GM12878 (cell line): ENCODE measurements at regions not wholly inside any gene's neighbourhood (a gene's known extent, or its start where the extent isn't known, plus 50 kb on each side); places are given as distances from the start of the nearest gene placed in this dataset.

Experiments
- ATAC-seq: fragments of 200-7000 bp; cut with Tn5 transposase; 3 replicates; pipeline ENCODE4 v1.9.1; 2020; ENCODE audit warnings: mild to moderate bottlenecking, moderate library complexity
- BruUV-seq: library from RNA; stranded (reverse); fragments of 400-500 nt; replicated peaks from 2 replicates; lab custom pipeline; 2021; lab: Mats Ljungman, UMichigan
- CTCF ChIA-PET: fragments of 300-600 bp; sonication (Branson Sonifier 250); formaldehyde crosslinking; extraction: SDS; loops from one replicate; lab custom pipeline; 2021; ENCODE audit warnings: inconsistent platforms; lab: Yijun Ruan, JAX
- POLR2A ChIA-PET: fragments of 350-600 bp; formaldehyde crosslinking; extraction: SDS; loops from one replicate; lab custom pipeline; 2021; ENCODE audit warnings: inconsistent platforms; lab: Charles Lee
- RAD21 ChIA-PET: fragments of 300-600 bp; sonication (Branson Sonifier 250); formaldehyde crosslinking; loops from one replicate; lab custom pipeline; 2023; ENCODE audit warnings: antibody characterized with exemption; ENCODE audit not compliant: unreplicated experiment; lab: Charles Lee
- SMC1A ChIA-PET: fragments of 300-600 bp; sonication (Branson Sonifier 250); formaldehyde crosslinking; loops from one replicate; lab custom pipeline; 2023; ENCODE audit not compliant: unreplicated experiment, uncharacterized antibody; lab: Charles Lee
- DNase-seq: peaks from one replicate; pipeline ENCODE4 v3.0.0-alpha.2; 2011; ENCODE audit warnings: low read depth, low spot score
- FAIRE-seq: peaks from 3 replicates; lab custom pipeline; 2011; peaks lifted over from hg19 to GRCh38; lab: Jason Lieb, UNC
- H2AFZ ChIP-seq: 2 replicates; pipeline ENCODE4 v1.6.0; 2011; ENCODE audit warnings: low read depth, low read length, control low read depth; ENCODE audit not compliant: control insufficient read depth
- H3K27ac ChIP-seq: 2 replicates; pipeline ENCODE4 v1.5.1; 2011; ENCODE audit warnings: control low read depth; ENCODE audit not compliant: control insufficient read depth, insufficient read depth
- H3K27me3 ChIP-seq, 2 experiments: replicated peaks in 1 of 2; 2 replicates each; pipeline versions ENCODE4 v1.6.0 to v1.6.1; 2011; ENCODE audit warnings: low read length in 1 of 2; ENCODE audit not compliant: control insufficient read depth in 2 of 2, insufficient read depth in 2 of 2
- H3K36me3 ChIP-seq, 2 experiments: 2 replicates each; pipeline ENCODE4 v1.5.1; 2011; ENCODE audit warnings: low read length in 1 of 2; ENCODE audit not compliant: control insufficient read depth in 2 of 2, insufficient read depth in 2 of 2
- H3K4me1 ChIP-seq: 2 replicates; pipeline ENCODE4 v1.6.1; 2011; ENCODE audit warnings: mild to moderate bottlenecking, low read length, moderate library complexity, mixed read lengths; ENCODE audit not compliant: control insufficient read depth, insufficient read depth
- H3K4me2 ChIP-seq: 2 replicates; pipeline ENCODE4 v1.6.0; 2011; ENCODE audit warnings: control low read depth; ENCODE audit not compliant: control insufficient read depth, insufficient read depth
- H3K4me3 ChIP-seq: fragments of 200-600 bp; sonication (generic); 2 replicates; pipeline ENCODE4 v1.5.1; 2016
- H3K79me2 ChIP-seq: 2 replicates; pipeline ENCODE4 v1.6.0; 2011; ENCODE audit warnings: low read length; ENCODE audit not compliant: control insufficient read depth, insufficient read depth
- H3K9ac ChIP-seq: 2 replicates; pipeline ENCODE4 v1.8.0; 2011; ENCODE audit warnings: low read length, control low read depth, mixed read lengths; ENCODE audit not compliant: control insufficient read depth, insufficient read depth
- H3K9me3 ChIP-seq: replicated peaks from 3 replicates; pipeline ENCODE4 v1.5.1; 2011; ENCODE audit warnings: mild to moderate bottlenecking, low read length; ENCODE audit not compliant: control insufficient read depth, insufficient read depth
- H4K20me1 ChIP-seq: 2 replicates; pipeline ENCODE4 v1.6.0; 2011; ENCODE audit not compliant: control insufficient read depth, insufficient read depth
- CBX5 ChIP-seq: sonication (generic); IDR thresholded peaks from 2 replicates; pipeline ENCODE4 v1.6.1; 2016; ENCODE audit warnings: low read depth, moderate library complexity, mild to moderate bottlenecking, inconsistent platforms
- DPF2 ChIP-seq: fragments of 450-650 bp; IDR thresholded peaks from 2 replicates; pipeline ENCODE4 v1.6.1; 2017; ENCODE audit warnings: mild to moderate bottlenecking
- FOS ChIP-seq: IDR thresholded peaks from 3 replicates; pipeline ENCODE4 v1.6.1; 2011; ENCODE audit warnings: borderline replicate concordance; ENCODE audit not compliant: insufficient read length; ENCODE audit errors: extremely low read depth
- IKZF2 ChIP-seq, 2 experiments: fragments of 450-650 bp; IDR thresholded peaks; 2 replicates each; pipeline ENCODE4 v1.6.1; 2017; ENCODE audit warnings: mild to moderate bottlenecking in 2 of 2, moderate library complexity in 2 of 2
- NBN ChIP-seq: fragments of 450-650 bp; IDR thresholded peaks from 2 replicates; pipeline ENCODE4 v1.6.1; 2016
- NFIC ChIP-seq: IDR thresholded peaks from 2 replicates; pipeline ENCODE4 v1.6.1; 2012; ENCODE audit warnings: low read depth, mild to moderate bottlenecking, inconsistent platforms, low read length, moderate library complexity
- RAD51 ChIP-seq: fragments of 450-650 bp; IDR thresholded peaks from 2 replicates; pipeline ENCODE4 v1.6.1; 2016; ENCODE audit warnings: moderate library complexity, mild to moderate bottlenecking, inconsistent platforms
- SMC3 ChIP-seq: IDR thresholded peaks from 2 replicates; pipeline ENCODE4 v1.6.1; 2011; ENCODE audit warnings: low read length, improper control_type of control experiment, borderline replicate concordance
- SP1 ChIP-seq: IDR thresholded peaks from one replicate; pipeline ENCODE4 v1.6.1; 2011; ENCODE audit warnings: low read depth, low read length
- SUZ12 ChIP-seq: fragments of 200-600 bp; sonication (generic); IDR thresholded peaks from one replicate; pipeline ENCODE4 v1.6.1; 2018; ENCODE audit warnings: antibody characterized with exemption, mild to moderate bottlenecking; ENCODE audit not compliant: unreplicated experiment
- TBL1XR1 ChIP-seq: IDR thresholded peaks from 2 replicates; pipeline ENCODE4 v1.6.1; 2012; ENCODE audit warnings: low read depth, low read length, improper control_type of control experiment
- WGBS: methylation state at CpG from one replicate; pipeline ENCODE4 v1.1.6; 2016; ENCODE audit warnings: low lambda C conversion rate; ENCODE audit not compliant: insufficient replicate concordance, insufficient coverage; ENCODE audit errors: missing lambda C conversion rate; 5-methylcytosine and 5-hydroxymethylcytosine counted together
- in situ Hi-C: fragments of 300-500 bp; cut with MboI; formaldehyde crosslinking; loops from 9 replicates; pipeline ENCODE4 v1.14.3; 2018; ENCODE audit warnings: mixed read lengths
- intact Hi-C: fragments of 100-400 bp; cut with micrococcal nuclease; formaldehyde crosslinking; loops from one replicate; pipeline ENCODE4 v1.14.2; 2022; ENCODE audit not compliant: unreplicated experiment
- TF ChIP-seq, protein P1 (sequence below): fragments of 450-650 bp; formaldehyde crosslinking; IDR thresholded peaks from 2 replicates; pipeline ENCODE4 v1.4.0; 2022; ENCODE audit warnings: mild to moderate bottlenecking, moderate library complexity
- TF ChIP-seq, protein P2 (sequence below): fragments of 450-650 bp; IDR thresholded peaks from 2 replicates; pipeline ENCODE4 v1.6.1; 2017; ENCODE audit warnings: mild to moderate bottlenecking, moderate library complexity

DNA sequence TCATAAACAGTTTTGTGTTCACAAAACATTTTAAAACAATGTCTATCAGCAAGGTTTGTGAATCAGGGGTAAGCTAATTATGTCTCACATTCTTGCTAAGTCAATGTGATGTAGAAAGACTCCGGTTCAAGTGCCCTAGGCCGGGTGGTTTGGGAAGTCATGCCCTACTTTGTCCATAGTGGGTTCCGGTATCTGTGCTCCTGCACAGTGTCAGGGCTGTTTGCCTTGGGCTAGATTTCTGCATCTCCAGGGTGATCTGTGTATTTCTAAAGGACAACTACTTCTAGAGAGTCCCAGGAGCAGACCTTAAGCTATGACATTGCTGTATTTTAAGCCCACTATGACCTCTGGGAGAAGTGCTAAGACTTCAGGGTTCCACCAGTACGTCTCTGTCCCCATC is 504.1 kb downstream of the PLXNA4 start:
- no peak overlapping the region for H2AFZ ChIP-seq
- no peak overlapping the region for H3K27ac ChIP-seq
- H3K79me2 ChIP-seq = no peaks in the 10 kb centered on the region
- no peaks in the 10 kb centered on the region for H3K9me3 ChIP-seq
- intact Hi-C loops (no loop called here), in situ Hi-C loops (no loop called here)
- no TSS peak for BruUV-seq
- H3K4me2 ChIP-seq = no peak overlapping the region
- 46% methylated on average over 4 of the region's 4 CpGs for WGBS
- CTCF ChIA-PET = no interaction called here
- POLR2A ChIA-PET = no interaction called here
- RAD21 ChIA-PET = no interaction called here
- no peak overlapping the region for H3K4me3 ChIP-seq
- ATAC-seq (no peak), FAIRE-seq (no peak), DNase-seq (no peak)
- no peak overlapping the region for H3K9ac ChIP-seq
- TF ChIP-seq, protein P1, sequence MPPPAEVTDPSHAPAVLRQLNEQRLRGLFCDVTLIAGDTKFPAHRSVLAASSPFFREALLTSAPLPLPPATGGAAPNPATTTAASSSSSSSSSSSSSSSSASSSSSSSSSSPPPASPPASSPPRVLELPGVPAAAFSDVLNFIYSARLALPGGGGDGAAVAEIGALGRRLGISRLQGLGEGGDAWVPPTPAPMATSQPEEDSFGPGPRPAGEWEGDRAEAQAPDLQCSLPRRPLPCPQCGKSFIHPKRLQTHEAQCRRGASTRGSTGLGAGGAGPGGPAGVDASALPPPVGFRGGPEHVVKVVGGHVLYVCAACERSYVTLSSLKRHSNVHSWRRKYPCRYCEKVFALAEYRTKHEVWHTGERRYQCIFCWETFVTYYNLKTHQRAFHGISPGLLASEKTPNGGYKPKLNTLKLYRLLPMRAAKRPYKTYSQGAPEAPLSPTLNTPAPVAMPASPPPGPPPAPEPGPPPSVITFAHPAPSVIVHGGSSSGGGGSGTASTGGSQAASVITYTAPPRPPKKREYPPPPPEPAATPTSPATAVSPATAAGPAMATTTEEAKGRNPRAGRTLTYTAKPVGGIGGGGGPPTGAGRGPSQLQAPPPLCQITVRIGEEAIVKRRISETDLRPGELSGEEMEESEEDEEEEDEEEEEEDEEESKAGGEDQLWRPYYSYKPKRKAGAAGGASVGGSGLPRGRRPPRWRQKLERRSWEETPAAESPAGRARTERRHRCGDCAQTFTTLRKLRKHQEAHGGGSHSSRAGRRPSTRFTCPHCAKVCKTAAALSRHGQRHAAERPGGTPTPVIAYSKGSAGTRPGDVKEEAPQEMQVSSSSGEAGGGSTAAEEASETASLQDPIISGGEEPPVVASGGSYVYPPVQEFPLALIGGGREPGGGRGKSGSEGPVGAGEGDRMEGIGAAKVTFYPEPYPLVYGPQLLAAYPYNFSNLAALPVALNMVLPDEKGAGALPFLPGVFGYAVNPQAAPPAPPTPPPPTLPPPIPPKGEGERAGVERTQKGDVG = no peak
- SMC1A ChIA-PET = no interaction called here
- H3K36me3 ChIP-seq = no peaks in the 10 kb centered on the region
- H3K27me3 ChIP-seq = no peaks in the 10 kb centered on the region
- H3K4me1 ChIP-seq = no peaks in the 10 kb centered on the region
- H4K20me1 ChIP-seq = no peaks in the 10 kb centered on the region

DNA sequence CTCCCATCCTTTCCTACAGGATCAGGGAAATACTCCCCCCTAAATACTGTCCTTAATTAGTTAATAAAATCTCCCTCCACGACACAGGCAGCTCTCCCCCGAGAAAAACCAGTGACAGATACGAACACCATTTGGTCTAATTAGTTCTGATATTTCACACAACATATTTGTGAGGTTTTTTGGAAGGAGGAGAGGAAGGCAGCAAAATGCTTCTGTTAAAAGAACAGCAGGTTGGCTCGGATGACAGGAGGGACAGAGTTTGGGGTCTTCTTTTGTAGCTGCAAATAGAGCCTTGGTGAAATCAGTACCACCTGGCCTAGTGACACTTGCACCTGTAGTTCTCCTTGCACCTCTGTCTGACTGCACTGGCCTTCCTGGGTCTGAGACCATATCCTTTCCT is 507.0 kb downstream of the PLXNA4 start:
- 0% methylated on average over 4 of the region's 4 CpGs for WGBS
- BruUV-seq = no TSS peak
- H3K9ac ChIP-seq = no peak overlapping the region
- POLR2A ChIA-PET = no interaction called here
- RAD21 ChIA-PET = no interaction called here
- DNase-seq = no peak
- H3K27me3 ChIP-seq = no peaks in the 10 kb centered on the region
- H3K4me1 ChIP-seq = no peaks in the 10 kb centered on the region
- no peak overlapping the region for H3K4me2 ChIP-seq
- CTCF ChIA-PET = no interaction called here
- H3K36me3 ChIP-seq = no peaks in the 10 kb centered on the region
- intact Hi-C loops = no loop called here
- in situ Hi-C loops = no loop called here
- H2AFZ ChIP-seq = no peak overlapping the region
- no peaks in the 10 kb centered on the region for H3K79me2 ChIP-seq
- no peaks in the 10 kb centered on the region for H3K9me3 ChIP-seq
- no peak for FAIRE-seq
- no peak overlapping the region for H3K27ac ChIP-seq
- ATAC-seq = no peak
- H4K20me1 ChIP-seq = no peaks in the 10 kb centered on the region
- SMC1A ChIA-PET = no interaction called here
- no peak overlapping the region for H3K4me3 ChIP-seq
- TF ChIP-seq DPF2 (no peak), SP1 (no peak), TBL1XR1 (no peak), FOS (no peak), NBN (no peak), NFIC (no peak), CBX5 (no peak), SMC3 (no peak), SUZ12 (no peak), IKZF2 (IDR thresholded peaks at IDR 0.05) (no peak), RAD51 (no peak)
- TF ChIP-seq, protein P2, sequence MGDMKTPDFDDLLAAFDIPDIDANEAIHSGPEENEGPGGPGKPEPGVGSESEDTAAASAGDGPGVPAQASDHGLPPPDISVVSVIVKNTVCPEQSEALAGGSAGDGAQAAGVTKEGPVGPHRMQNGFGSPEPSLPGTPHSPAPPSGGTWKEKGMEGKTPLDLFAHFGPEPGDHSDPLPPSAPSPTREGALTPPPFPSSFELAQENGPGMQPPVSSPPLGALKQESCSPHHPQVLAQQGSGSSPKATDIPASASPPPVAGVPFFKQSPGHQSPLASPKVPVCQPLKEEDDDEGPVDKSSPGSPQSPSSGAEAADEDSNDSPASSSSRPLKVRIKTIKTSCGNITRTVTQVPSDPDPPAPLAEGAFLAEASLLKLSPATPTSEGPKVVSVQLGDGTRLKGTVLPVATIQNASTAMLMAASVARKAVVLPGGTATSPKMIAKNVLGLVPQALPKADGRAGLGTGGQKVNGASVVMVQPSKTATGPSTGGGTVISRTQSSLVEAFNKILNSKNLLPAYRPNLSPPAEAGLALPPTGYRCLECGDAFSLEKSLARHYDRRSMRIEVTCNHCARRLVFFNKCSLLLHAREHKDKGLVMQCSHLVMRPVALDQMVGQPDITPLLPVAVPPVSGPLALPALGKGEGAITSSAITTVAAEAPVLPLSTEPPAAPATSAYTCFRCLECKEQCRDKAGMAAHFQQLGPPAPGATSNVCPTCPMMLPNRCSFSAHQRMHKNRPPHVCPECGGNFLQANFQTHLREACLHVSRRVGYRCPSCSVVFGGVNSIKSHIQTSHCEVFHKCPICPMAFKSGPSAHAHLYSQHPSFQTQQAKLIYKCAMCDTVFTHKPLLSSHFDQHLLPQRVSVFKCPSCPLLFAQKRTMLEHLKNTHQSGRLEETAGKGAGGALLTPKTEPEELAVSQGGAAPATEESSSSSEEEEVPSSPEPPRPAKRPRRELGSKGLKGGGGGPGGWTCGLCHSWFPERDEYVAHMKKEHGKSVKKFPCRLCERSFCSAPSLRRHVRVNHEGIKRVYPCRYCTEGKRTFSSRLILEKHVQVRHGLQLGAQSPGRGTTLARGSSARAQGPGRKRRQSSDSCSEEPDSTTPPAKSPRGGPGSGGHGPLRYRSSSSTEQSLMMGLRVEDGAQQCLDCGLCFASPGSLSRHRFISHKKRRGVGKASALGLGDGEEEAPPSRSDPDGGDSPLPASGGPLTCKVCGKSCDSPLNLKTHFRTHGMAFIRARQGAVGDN = no peak
